GM18505 (cell line): ENCODE measurements at regions not wholly inside any gene's neighbourhood (a gene's known extent, or its start where the extent isn't known, plus 50 kb on each side); places are given as distances from the start of the nearest gene placed in this dataset.

Experiments
- ATAC-seq: cut with Tn5 transposase; IDR thresholded peaks from one replicate; pipeline ENCODE4 v1.9.1; 2021; ENCODE audit not compliant: unreplicated experiment
- POLR2A ChIP-seq: IDR thresholded peaks from 4 replicates; pipeline ENCODE4 v1.6.1; 2011; ENCODE audit warnings: borderline replicate concordance; ENCODE audit not compliant: insufficient read depth, insufficient read length; ENCODE audit errors: extremely low read depth

DNA sequence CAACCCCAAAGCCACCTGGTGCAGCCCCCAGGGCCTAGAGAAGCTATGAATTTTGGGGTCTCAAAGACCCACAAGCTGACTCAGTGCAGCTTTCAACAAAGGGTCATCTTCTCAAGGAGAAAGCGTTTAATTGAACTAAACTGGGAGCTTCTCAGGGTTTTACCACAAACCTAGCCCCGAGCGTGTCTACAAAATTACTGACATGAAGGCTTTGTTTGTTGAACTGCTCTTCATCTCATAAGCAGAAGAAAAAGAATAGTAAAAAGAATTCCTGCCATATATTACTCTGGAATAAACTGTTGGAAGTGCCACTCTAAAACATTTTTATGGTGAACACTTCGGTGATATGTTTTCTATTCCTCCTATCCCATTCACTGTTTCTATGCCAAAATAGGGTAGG, 50.8 kb upstream of the INCENP start:
- ATAC-seq, result no peak
- TF ChIP-seq POLR2A, result no peak

- no peak for TF ChIP-seq POLR2A
- ATAC-seq, result no peak
Observed at GRCh38 chr11:62071408-62071807, 52.4 kb upstream of the INCENP start.

DNA sequence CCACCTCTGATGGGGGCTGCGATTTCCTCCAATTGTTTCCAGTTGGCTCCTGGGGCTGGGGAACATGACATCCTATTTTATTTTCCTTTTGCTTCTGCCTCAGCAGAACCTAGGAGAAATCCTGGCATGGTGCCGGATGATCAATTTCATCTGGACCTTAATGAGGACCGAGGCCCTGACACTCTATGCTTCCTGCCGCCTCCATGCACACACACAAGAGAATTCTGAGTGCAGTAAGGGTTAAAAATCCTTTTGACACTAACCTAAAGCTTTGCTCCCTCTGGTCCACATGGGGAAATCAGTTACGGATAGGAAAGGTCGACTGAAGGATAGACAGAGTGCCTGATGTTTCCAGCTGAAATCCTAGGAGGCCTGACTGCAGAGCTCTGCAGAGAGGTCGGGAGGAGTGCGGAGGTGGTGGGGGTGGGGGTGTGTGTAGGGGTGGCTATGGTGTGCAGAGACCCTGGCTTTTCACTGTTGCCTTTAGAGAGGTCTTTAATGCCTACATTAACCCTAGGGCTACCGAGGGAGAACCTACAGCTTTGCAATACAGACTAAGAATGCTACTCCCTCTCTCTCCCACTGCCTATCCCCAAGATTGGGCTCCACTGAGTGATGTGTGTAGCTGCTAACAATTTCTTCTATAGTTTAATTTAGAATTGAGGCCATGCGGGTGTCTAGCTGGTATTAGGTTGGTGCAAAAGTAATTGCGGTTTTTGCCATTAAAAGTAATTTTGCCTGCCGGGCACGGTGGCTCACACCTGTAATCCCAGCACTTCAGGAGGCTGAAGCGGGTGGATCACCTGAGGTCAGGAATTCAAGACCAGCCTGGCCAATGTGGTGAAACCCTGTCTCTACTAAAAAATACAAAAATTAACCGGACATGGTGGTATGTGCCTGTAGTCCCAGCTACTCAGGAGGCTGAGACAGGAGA, 53.6 kb upstream of the INCENP start:
- no peak for TF ChIP-seq POLR2A
- no peak for ATAC-seq

- TF ChIP-seq POLR2A, result no peak
Observed at GRCh38 chr11:62069374-62069773, 54.4 kb upstream of the INCENP start.

DNA sequence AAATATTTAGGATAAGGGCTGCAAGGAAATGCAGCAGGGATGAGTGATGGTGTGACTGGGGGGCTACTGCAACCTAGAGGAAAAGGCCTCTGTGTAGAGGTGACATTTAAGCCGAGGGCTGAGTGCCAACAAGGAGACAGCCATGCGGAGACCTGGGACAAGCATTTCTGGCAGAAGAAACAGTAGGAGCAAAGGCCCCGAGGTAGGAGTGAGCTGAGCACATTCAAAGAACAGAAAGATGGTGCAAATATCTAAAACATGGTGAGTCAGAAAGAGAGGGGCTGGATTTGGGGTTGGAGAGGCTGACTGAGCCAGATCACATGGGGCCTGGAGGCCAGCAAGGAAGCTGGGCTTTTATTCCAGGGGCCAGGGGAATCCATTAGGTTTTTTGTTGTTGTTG, 55.1 kb upstream of the INCENP start:
- no peak for TF ChIP-seq POLR2A
- no peak for ATAC-seq

More at GRCh38 chr11:62069374-62069773, 54.4 kb upstream of the INCENP start:
- ATAC-seq, result no peak

- ATAC-seq, result no peak
- no peak for TF ChIP-seq POLR2A
Observed at GRCh38 chr11:62067741-62068140, 56.1 kb upstream of the INCENP start.

- no peak for ATAC-seq
- no peak for TF ChIP-seq POLR2A
Observed at GRCh38 chr11:62064221-62064620, 59.6 kb upstream of the INCENP start.

- no peak for ATAC-seq
- no peak for TF ChIP-seq POLR2A
Observed at GRCh38 chr11:62062223-62062861, 61.5 kb upstream of the INCENP start.

- no peak for TF ChIP-seq POLR2A
- ATAC-seq, result no peak
Observed at GRCh38 chr11:62061356-62062222, 62.2 kb upstream of the INCENP start.

GRCh38 chr11:62057069-62057468, 66.7 kb upstream of the INCENP start:
- no peak for TF ChIP-seq POLR2A
- no peak for ATAC-seq

DNA sequence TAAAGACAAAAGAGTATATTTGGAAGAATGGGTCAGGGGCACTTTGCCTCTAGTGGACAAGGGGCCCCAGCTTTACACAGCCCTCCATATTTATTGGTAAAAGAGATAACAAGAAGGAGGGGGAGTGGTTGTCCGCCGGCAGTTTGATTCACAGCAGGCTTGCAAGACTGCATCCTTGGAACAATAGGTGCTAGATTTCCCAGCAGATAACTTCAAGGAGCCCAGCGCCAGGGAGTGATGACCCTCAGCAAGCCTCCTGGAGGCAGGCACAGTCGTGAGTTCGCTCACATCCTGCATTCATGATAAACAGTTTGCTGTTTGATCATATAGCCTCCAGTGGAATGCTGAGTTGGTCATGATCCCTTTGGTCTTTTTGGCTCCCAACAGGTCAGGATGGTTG, 67.8 kb upstream of the INCENP start:
- ATAC-seq, result no peak
- TF ChIP-seq POLR2A, result no peak

- ATAC-seq, result no peak
- no peak for TF ChIP-seq POLR2A
Observed at GRCh38 chr11:62054484-62055121, 69.2 kb upstream of the INCENP start.

DNA sequence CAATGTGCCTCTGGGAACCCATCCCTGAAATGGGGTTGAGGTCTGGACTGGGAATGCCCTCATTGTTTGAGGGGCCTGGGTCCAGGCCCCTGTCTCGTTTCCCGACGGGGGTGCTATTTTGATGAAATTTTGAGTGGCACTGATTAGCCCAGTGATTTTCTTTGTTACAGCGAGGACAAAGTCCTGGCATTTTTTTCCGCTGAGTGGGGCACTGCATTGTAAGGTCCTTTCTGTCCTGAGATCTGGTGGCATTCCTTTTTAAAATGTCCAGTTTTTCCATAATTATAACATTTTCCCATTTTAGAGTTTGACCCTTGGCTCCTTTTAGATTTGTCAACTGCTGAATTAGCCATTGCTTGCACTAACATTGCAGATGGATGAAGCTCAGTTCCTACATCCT, 69.7 kb upstream of the INCENP start:
- no peak for ATAC-seq
- no peak for TF ChIP-seq POLR2A
